IPS-18c (cell line): ENCODE measurements at regions not wholly inside any gene's neighbourhood (a gene's known extent, or its start where the extent isn't known, plus 50 kb on each side); places are given as distances from the start of the nearest gene placed in this dataset.
"Not testable (repeated sequence)": the region's sequence is repeated elsewhere in the genome, so short reads cannot be mapped to it uniquely, and the experiment has no call there.

Experiments
- H3K4me3 ChIP-seq: 2 replicates; pipeline ENCODE4 v1.7.0; 2013; ENCODE audit warnings: low read depth, mild to moderate bottlenecking, low read length, moderate library complexity; ENCODE audit not compliant: insufficient read depth
- H3K9me3 ChIP-seq: one replicate; pipeline ENCODE4 v1.6.1; 2013; ENCODE audit warnings: mild to moderate bottlenecking, low read length, moderate library complexity; ENCODE audit not compliant: control insufficient read depth, insufficient read depth

- Histone ChIP-seq H3K9me3 (no peaks in the 10 kb centered on the region), H3K4me3 (no peak overlapping the region)
Observed at GRCh38 chr1:64404202-64404601, 65.7 kb upstream of the CACHD1 start.

- H3K4me3 ChIP-seq, result no peak overlapping the region
- no peaks in the 10 kb centered on the region for H3K9me3 ChIP-seq
Observed at GRCh38 chr1:64405833-64406232, 64.1 kb upstream of the CACHD1 start.

- Histone ChIP-seq H3K9me3 (no peaks in the 10 kb centered on the region), H3K4me3 (no peak overlapping the region)
Observed at GRCh38 chr1:64410217-64410616, 59.7 kb upstream of the CACHD1 start.

- H3K4me3 ChIP-seq, H3K9me3 ChIP-seq: not testable (repeated sequence)
Observed at GRCh38 chr1:64414855-64415546, 54.9 kb upstream of the CACHD1 start.

GRCh38 chr1:64417803-64418202, 52.1 kb upstream of the CACHD1 start:
- Histone ChIP-seq H3K4me3 (no peak overlapping the region), H3K9me3 (no peaks in the 10 kb centered on the region)
